Kidney (tissue), 13 donors: ENCODE measurements at regions not wholly inside any gene's neighbourhood (a gene's known extent, or its start where the extent isn't known, plus 50 kb on each side); places are given as distances from the start of the nearest gene placed in this dataset.
"Not testable (repeated sequence)": the region's sequence is repeated elsewhere in the genome, so short reads cannot be mapped to it uniquely, and the experiment has no call there.

Experiments used
- DNase-seq, 5 donors: peaks; one replicate each; pipeline ENCODE4 v3.0.0-alpha.2; 2013 to 2020
- FAIRE-seq: peaks from 2 replicates; lab custom pipeline; 2012; peaks lifted over from hg19 to GRCh38; lab: Jason Lieb, UNC
- H3K27ac ChIP-seq, 2 donors: one replicate each; pipeline ENCODE4 v1.7.0; 2013; ENCODE audit warnings: low read depth in 2 of 2, low read length in 2 of 2, inconsistent platforms in 1 of 2
- H3K27me3 ChIP-seq: one replicate; pipeline ENCODE4 v1.7.1; 2013; ENCODE audit warnings: low read length, inconsistent platforms; ENCODE audit not compliant: control insufficient read depth, insufficient read depth
- H3K36me3 ChIP-seq, 3 donors: one replicate each; pipeline versions ENCODE4 v1.7.0 to v1.7.1; 2013; ENCODE audit warnings: low read length in 3 of 3, control low read depth in 1 of 3, inconsistent platforms in 1 of 3; ENCODE audit not compliant: insufficient read depth in 3 of 3, control insufficient read depth in 2 of 3
- H3K4me1 ChIP-seq, 3 donors: one replicate each; pipeline versions ENCODE4 v1.7.0 to v1.7.1; 2013; ENCODE audit warnings: low read length in 3 of 3, inconsistent platforms in 1 of 3, low read depth in 1 of 3; ENCODE audit not compliant: control insufficient read depth in 2 of 3, insufficient read depth in 2 of 3
- H3K4me3 ChIP-seq, 3 donors: one replicate each; pipeline versions ENCODE4 v1.7.0 to v1.8.1; 2013; ENCODE audit warnings: low read length in 3 of 3, control low read depth in 1 of 3, inconsistent platforms in 1 of 3
- H3K9ac ChIP-seq, 3 donors: one replicate each; pipeline versions ENCODE4 v1.7.0 to v1.7.1; 2013; ENCODE audit warnings: low read length in 3 of 3, control low read depth in 1 of 3, inconsistent platforms in 1 of 3
- H3K9me3 ChIP-seq, 3 donors: one replicate each; pipeline versions ENCODE4 v1.7.0 to v1.7.1; 2013; ENCODE audit warnings: low read length in 3 of 3, control low read depth in 1 of 3, inconsistent platforms in 1 of 3; ENCODE audit not compliant: control insufficient read depth in 2 of 3, insufficient read depth in 1 of 3
- intact Hi-C: fragments of 100-400 bp; cut with DNase I; formaldehyde crosslinking; loops from one replicate; pipeline ENCODE4 v1.11.1; 2022
- TF ChIP-seq, protein P1 (sequence below): IDR thresholded peaks from 3 replicates; pipeline ENCODE4 v1.5.1; 2012; ENCODE audit warnings: mild to moderate bottlenecking, moderate library complexity, borderline replicate concordance; ENCODE audit not compliant: insufficient read depth; ENCODE audit errors: extremely low read depth
- donor health status: control.
- donor health status: control.
- donor health status: control.
- donor health status: control.
- donor health status: control.
- donor health status: DM: yes; HTN: yes; CAD: no.
- donor health status: Normal renal cell carcinoma (clear cell type).

DNA sequence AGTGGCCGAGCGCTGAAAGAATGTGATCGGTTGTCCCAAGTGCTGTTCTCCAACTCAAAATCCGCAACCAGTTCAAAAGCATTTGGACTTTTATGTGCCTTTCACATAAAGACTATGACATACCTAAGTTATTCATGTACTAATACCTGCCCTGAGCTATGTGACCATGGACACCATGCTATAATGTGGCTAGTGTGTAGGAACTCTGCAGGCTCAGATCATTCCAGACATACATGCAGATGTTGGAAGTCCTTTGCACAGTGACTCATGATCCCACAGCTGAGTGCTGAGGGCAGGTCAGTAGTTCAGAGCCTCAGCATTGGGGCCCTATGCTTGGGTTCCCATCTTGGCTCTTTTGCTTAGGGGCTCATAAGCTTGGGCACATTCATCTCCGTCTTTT lies 95.4 kb downstream of the IGLL1 start:
- TF ChIP-seq, protein P1, sequence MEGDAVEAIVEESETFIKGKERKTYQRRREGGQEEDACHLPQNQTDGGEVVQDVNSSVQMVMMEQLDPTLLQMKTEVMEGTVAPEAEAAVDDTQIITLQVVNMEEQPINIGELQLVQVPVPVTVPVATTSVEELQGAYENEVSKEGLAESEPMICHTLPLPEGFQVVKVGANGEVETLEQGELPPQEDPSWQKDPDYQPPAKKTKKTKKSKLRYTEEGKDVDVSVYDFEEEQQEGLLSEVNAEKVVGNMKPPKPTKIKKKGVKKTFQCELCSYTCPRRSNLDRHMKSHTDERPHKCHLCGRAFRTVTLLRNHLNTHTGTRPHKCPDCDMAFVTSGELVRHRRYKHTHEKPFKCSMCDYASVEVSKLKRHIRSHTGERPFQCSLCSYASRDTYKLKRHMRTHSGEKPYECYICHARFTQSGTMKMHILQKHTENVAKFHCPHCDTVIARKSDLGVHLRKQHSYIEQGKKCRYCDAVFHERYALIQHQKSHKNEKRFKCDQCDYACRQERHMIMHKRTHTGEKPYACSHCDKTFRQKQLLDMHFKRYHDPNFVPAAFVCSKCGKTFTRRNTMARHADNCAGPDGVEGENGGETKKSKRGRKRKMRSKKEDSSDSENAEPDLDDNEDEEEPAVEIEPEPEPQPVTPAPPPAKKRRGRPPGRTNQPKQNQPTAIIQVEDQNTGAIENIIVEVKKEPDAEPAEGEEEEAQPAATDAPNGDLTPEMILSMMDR: no peak
- Histone ChIP-seq H3K9ac (no peak overlapping the region), H3K9me3 (no peaks in the 10 kb centered on the region), H3K4me3 (no peak overlapping the region), H3K27me3 (no peaks in the 10 kb centered on the region), H3K36me3 (no peaks in the 10 kb centered on the region), H3K4me1 (no peaks in the 10 kb centered on the region), H3K27ac (no peak overlapping the region)
- DNase-seq (peak in 1 of 5 donors; percentile 10), FAIRE-seq (no peak)
- intact Hi-C loops: no loop called here

DNA sequence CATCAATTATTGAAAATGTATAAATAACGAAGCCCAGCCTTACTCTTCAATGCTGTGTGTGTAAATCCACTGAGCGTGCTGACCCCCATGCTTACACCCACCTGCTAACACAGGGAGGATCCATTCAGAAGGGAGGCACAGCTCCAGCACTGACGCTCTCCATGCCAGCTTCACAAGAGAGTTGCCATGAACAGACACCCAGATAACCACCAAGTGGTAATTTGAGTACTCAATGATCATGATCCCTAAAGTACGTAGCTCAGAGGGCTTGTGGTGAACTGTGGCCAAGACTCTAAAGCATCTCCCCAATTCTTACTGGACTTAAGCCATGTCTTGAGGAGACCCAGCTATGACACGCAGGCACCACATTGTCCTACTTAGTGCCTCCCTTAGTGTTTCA lies 98.7 kb downstream of the IGLL1 start:
- Histone ChIP-seq H3K4me1 (no peaks in the 10 kb centered on the region), H3K36me3 (no peaks in the 10 kb centered on the region), H3K4me3 (no peak overlapping the region), H3K27ac (no peak overlapping the region), H3K27me3 (no peaks in the 10 kb centered on the region), H3K9ac (no peak overlapping the region), H3K9me3 (no peaks in the 10 kb centered on the region)
- DNase-seq (no peak), FAIRE-seq (no peak)
- intact Hi-C loops: no loop called here
- TF ChIP-seq, protein P1: no peak

DNA sequence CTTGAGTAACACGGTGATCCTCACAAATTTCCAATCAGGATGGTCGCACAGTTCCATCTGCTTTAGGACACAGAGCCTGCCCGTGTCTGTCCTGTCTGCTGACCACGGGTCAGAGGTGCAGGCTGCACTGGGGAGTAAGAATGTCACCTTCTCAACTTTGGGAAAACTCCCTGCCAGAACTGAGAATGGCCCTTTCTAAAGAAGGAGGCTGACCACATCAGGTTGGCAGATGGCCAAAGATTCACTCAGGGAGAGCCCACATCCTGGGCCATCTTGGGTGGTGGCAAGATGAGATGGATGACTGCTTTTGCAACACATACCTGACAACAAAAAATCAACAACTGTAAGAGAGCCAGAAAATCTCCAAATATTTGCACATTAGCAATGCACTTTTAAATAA lies 101.9 kb downstream of the IGLL1 start:
- FAIRE-seq: no peak
- intact Hi-C loops: no loop called here
- TF ChIP-seq, protein P1: no peak

DNA sequence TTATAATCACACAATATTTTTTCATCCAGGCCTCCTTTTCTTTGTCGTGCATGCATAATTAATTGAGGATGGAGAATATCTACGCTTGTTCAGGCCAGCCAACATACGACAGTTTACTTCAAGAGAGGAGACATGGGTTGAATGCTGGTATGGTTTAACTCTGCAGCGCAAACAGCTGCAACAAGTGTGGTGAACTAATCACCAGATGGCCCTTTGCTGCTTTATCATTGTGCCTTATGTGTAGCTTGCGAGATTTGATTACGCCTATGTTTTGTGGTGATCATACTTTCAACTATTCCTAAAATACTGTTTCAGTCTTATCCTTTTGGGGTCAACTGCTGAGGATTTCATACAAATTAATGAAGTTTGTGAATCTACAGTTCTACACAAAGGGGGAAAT lies 105.6 kb downstream of the IGLL1 start:
- FAIRE-seq, H3K4me1 ChIP-seq, H3K36me3 ChIP-seq: not testable (repeated sequence)

More for the DNA sequence above, 101.9 kb downstream of the IGLL1 start:
- no peak overlapping the region for H3K4me3 ChIP-seq
- H3K9ac ChIP-seq: no peak overlapping the region
- H3K9me3 ChIP-seq: no peaks in the 10 kb centered on the region
- H3K36me3 ChIP-seq: no peaks in the 10 kb centered on the region
- H3K27me3 ChIP-seq: no peaks in the 10 kb centered on the region
- no peaks in the 10 kb centered on the region for H3K4me1 ChIP-seq
- no peak for DNase-seq
- H3K27ac ChIP-seq: no peak overlapping the region

More for the DNA sequence above, 105.6 kb downstream of the IGLL1 start:
- H3K4me3 ChIP-seq, H3K27me3 ChIP-seq, H3K9ac ChIP-seq, DNase-seq, H3K27ac ChIP-seq, H3K9me3 ChIP-seq, intact Hi-C loops: not testable (repeated sequence)
